Psoas muscle (tissue), 7 donors: ENCODE measurements at regions not wholly inside any gene's neighbourhood (a gene's known extent, or its start where the extent isn't known, plus 50 kb on each side); places are given as distances from the start of the nearest gene placed in this dataset.
"Not testable (repeated sequence)": the region's sequence is repeated elsewhere in the genome, so short reads cannot be mapped to it uniquely, and the experiment has no call there.

Experiments used
- ATAC-seq, 4 donors: fragments of 200-7000 bp; cut with Tn5 transposase; one replicate each; pipeline ENCODE4 v1.9.1; 2020; ENCODE audit warnings: moderate library complexity in 3 of 4, mild to moderate bottlenecking in 2 of 4
- DNase-seq, 2 donors: peaks; one replicate each; pipeline ENCODE4 v3.0.0-alpha.2; 2020
- H3K27ac ChIP-seq: fragments of 200-600 bp; one replicate; pipeline ENCODE4 v1.8.0; 2022
- H3K27me3 ChIP-seq, 3 donors: fragments of 200-600 bp in 1 of 3; one replicate each; pipeline versions ENCODE4 v1.6.1 to v1.8.0; 2013 to 2022; ENCODE audit warnings: low read length in 2 of 3, mild to moderate bottlenecking in 2 of 3, moderate library complexity in 1 of 3; ENCODE audit not compliant: insufficient read depth in 3 of 3
- H3K36me3 ChIP-seq, 2 donors: fragments of 200-600 bp in 1 of 2; one replicate each; pipeline versions ENCODE4 v1.6.1 to v1.8.0; 2013 to 2022; ENCODE audit warnings: low read depth in 1 of 2, mild to moderate bottlenecking in 1 of 2, moderate library complexity in 1 of 2; ENCODE audit not compliant: insufficient read depth in 1 of 2
- H3K4me1 ChIP-seq: fragments of 200-600 bp; one replicate; pipeline ENCODE4 v1.8.0; 2022
- H3K4me3 ChIP-seq: fragments of 200-600 bp; one replicate; pipeline ENCODE4 v1.8.0; 2022; ENCODE audit warnings: mild to moderate bottlenecking
- H3K9me3 ChIP-seq: fragments of 200-600 bp; one replicate; pipeline ENCODE4 v1.8.0; 2022
- CTCF ChIP-seq: fragments of 200-600 bp; IDR thresholded peaks from one replicate; pipeline ENCODE4 v1.8.0; 2022; ENCODE audit warnings: antibody characterized with exemption
- WGBS, 3 donors: extraction: QIAGEN DNeasy Blood & Tissue Kit; methylation state at CpG; one replicate each; pipeline versions ENCODE4 v1.1.6 to v1.1.7; 2013; 5-methylcytosine and 5-hydroxymethylcytosine counted together
- intact Hi-C, 2 donors: fragments of 100-400 bp; cut with DNase I; formaldehyde crosslinking; loops; one replicate each; pipeline versions ENCODE4 v1.11.0 to v1.14.2; 2022
- donor health status: healthy with polysubstance abuse.
- donor health status: DM: no; HTN: no; CAD: no; lungs with moderate emphysema.
- donor health status: Bipolar disorder and iron deficiency.
- donor health status: healthy.
- donor health status: DM: yes; HTN: yes; CAD: no.
- donor health status: DM: no; HTN: no; CAD: no.
- donor health status: DM: yes; HTN: yes; CAD: no.

- DNase-seq, intact Hi-C loops: not testable (repeated sequence)
Measured at GRCh38 chr5:40107786-40108185, 571.9 kb upstream of the PTGER4 start.

GRCh38 chr5:40106847-40107246 is 572.9 kb upstream of the PTGER4 start:
- Histone ChIP-seq H3K27ac (no peak overlapping the region), H3K9me3 (no peaks in the 10 kb centered on the region), H3K27me3 (no peaks in the 10 kb centered on the region), H3K4me1 (no peaks in the 10 kb centered on the region), H3K36me3 (no peaks in the 10 kb centered on the region), H3K4me3 (no peak overlapping the region)
- DNase-seq = no peak
- no peak for TF ChIP-seq CTCF
- 62 to 70% (median 70%) methylated on average over 2 of the region's 2 CpGs for WGBS, 3 donors
- no peak for ATAC-seq
- intact Hi-C loops = no loop called here

More at GRCh38 chr5:40107786-40108185, 571.9 kb upstream of the PTGER4 start:
- not testable (repeated sequence) for H3K4me3 ChIP-seq, H3K36me3 ChIP-seq, ATAC-seq, H3K9me3 ChIP-seq, H3K27me3 ChIP-seq, H3K27ac ChIP-seq, H3K4me1 ChIP-seq
- WGBS, 3 donors = 49 to 57% (median 52%) methylated on average over 4 of the region's 4 CpGs

- no peak for TF ChIP-seq CTCF
- no peaks in the 10 kb centered on the region for H3K9me3 ChIP-seq
- intact Hi-C loops = no loop called here
- H3K4me1 ChIP-seq = no peaks in the 10 kb centered on the region
- DNase-seq = no peak
- H3K27ac ChIP-seq = no peak overlapping the region
- H3K36me3 ChIP-seq = no peaks in the 10 kb centered on the region
- no peak overlapping the region for H3K4me3 ChIP-seq
- no peak for ATAC-seq
- no peaks in the 10 kb centered on the region for H3K27me3 ChIP-seq
Measured at GRCh38 chr5:40098313-40098712, 581.4 kb upstream of the PTGER4 start.

- no peaks in the 10 kb centered on the region for H3K36me3 ChIP-seq
- no peaks in the 10 kb centered on the region for H3K27me3 ChIP-seq
- no peak for DNase-seq
- 92 to 94% (median 93%) methylated on average over 2 of the region's 2 CpGs for WGBS, 3 donors
- no peak overlapping the region for H3K27ac ChIP-seq
- no peak for ATAC-seq
- H3K4me1 ChIP-seq = no peaks in the 10 kb centered on the region
- no peak overlapping the region for H3K4me3 ChIP-seq
- intact Hi-C loops = no loop called here
- TF ChIP-seq CTCF = no peak
- H3K9me3 ChIP-seq = peaks cover 1% of the 10 kb centered on the region
Measured at GRCh38 chr5:40093550-40093949, 586.2 kb upstream of the PTGER4 start.

GRCh38 chr5:40089269-40089668 is 590.4 kb upstream of the PTGER4 start:
- TF ChIP-seq CTCF = no peak
- intact Hi-C loops = no loop called here
- no peak for ATAC-seq

More at GRCh38 chr5:40089269-40089668, 590.4 kb upstream of the PTGER4 start:
- H3K9me3 ChIP-seq = peaks cover 7% of the 10 kb centered on the region
- DNase-seq = no peak
- no peaks in the 10 kb centered on the region for H3K36me3 ChIP-seq
- no peaks in the 10 kb centered on the region for H3K4me1 ChIP-seq
- H3K4me3 ChIP-seq = no peak overlapping the region
- H3K27ac ChIP-seq = no peak overlapping the region
- no peaks in the 10 kb centered on the region for H3K27me3 ChIP-seq
